HG03439 (cell line): ENCODE measurements at regions not wholly inside any gene's neighbourhood (a gene's known extent, or its start where the extent isn't known, plus 50 kb on each side); places are given as distances from the start of the nearest gene placed in this dataset.
A peak's percentile ranks its signal among the peaks of the same experiment; 100 is the strongest.
"Not testable (repeated sequence)": the region's sequence is repeated elsewhere in the genome, so short reads cannot be mapped to it uniquely, and the experiment has no call there.

Experiments used
- ATAC-seq: cut with Tn5 transposase; IDR thresholded peaks from one replicate; pipeline ENCODE4 v1.9.1; 2021; ENCODE audit warnings: mild to moderate bottlenecking, moderate library complexity; ENCODE audit not compliant: unreplicated experiment

GRCh38 chr6:96276305-96276704 is 245.3 kb upstream of the UFL1 start:
- no peak for ATAC-seq

DNA sequence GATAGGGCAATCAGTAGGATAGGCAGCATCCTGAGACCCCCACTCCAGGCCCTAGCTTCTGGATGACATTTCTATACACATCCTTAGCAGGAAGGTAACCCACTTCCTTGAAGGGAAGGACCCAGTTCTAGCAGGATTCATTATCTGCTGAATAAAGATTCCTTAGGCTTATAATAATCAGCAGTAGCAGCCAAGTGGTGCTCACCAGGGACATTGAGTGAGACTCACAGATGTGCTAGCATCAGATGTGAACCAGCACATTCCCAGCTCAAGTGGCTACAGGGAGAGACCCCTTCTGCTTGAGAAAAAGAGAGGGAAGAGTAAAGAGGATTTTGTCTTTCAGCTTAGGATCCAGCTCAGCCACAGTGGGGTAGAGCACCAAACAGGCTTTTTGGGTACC is 244.8 kb upstream of the UFL1 start:
- ATAC-seq: no peak

DNA sequence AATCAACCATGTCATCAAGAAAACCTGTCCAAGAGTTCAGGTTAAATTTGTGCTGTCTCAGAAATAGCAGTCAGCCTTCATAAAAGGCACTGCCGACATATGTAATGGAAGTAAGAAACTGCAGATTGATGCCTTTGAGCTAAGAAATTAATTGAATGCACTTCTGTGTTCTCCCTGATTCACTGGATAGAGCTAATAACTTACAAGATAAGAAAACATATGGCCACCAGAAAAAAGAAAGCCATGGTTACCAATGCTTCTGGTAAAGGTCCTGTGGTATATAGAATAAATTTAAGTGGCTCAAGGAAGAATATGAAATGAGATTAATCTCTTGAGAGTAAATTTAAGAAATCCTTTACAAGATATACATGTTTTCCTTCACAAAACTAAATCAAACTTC is 242.5 kb upstream of the UFL1 start:
- ATAC-seq: no peak

DNA sequence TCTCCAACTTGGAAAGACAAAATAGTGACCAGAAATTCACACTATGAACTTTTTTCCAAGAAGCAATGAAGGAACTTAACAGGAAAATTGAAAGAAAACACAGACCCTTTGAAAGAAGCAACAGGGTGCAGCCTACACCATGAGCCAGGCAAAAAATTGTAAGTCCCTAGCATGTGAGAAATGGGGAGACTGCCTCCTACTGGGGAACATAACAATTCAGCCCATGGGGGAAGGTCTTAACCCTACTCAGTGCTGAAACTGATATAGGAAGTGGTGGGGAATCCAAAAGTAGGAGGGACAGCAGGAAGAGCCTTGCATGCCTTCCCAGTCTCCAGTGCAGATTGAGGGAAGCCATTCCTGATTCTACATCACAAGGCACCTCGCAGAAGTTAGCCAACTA is 235.1 kb upstream of the UFL1 start:
- ATAC-seq: no peak

GRCh38 chr6:96299525-96299924 is 222.1 kb upstream of the UFL1 start:
- no peak for ATAC-seq

GRCh38 chr6:96301023-96301422 is 220.6 kb upstream of the UFL1 start:
- ATAC-seq: no peak

DNA sequence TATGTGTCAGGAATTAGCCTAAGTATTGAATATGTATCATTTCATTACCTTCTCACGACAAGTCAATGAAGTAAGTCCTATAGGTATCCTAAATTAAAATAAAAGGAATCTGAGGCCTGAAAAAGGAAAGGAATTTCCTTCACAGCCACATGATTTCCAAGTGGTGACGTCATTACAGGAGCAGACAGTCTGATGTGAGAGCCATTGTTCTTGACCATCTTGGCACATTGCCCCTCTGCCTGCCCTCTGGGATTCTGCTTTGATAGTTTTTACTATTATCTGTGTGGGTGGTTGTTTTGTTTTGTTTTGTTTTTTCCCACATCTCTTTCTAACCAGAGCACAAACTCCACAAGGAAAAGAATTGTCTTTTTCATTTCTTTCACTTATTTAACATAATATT is 219.8 kb upstream of the UFL1 start:
- no peak for ATAC-seq

- no peak for ATAC-seq
Measured at GRCh38 chr6:96302991-96303390, 218.6 kb upstream of the UFL1 start.

GRCh38 chr6:96304997-96305396 is 216.6 kb upstream of the UFL1 start:
- ATAC-seq: peak; percentile 98

GRCh38 chr6:96330884-96331283 is 190.7 kb upstream of the UFL1 start:
- no peak for ATAC-seq

DNA sequence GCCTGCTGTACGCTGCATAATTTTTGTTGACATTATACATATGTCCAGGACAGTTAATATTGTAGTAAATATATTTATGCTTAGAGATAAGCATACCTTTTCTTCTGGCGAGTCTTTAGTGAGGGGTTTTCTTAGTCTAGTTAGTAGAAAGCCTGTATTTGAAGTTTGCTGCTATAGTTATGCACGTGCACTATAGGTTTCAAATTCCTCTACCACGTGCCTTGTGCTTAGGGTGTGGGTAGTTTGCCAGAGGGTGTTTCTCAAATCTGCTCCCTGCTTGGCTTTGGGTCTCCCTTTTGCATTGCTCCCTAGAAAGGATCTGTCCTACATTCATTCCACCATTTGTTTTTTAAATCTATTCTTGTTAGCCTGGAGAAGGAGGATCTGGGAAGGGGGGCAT is 181.4 kb upstream of the UFL1 start:
- no peak for ATAC-seq

DNA sequence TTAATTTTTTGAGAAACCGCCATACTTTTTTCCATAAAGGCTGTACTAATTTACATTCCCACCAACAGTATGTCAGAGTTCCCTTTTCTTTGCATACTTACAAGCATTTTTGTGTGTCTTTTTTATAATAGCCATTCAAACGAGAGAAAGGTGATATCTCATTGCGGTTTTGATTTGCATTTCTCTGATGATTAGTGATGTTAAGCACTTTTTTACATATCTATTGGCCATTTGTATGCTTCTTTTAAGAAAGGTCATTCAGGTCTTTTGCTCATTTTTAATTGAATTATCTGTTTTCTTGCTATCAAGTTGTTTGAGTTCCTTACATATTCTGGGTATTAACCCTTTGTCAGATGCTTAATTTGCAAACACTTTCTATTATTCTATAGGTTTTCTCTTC is 176.1 kb upstream of the UFL1 start:
- ATAC-seq: no peak

GRCh38 chr6:96381246-96381645 is 140.4 kb upstream of the UFL1 start:
- no peak for ATAC-seq

DNA sequence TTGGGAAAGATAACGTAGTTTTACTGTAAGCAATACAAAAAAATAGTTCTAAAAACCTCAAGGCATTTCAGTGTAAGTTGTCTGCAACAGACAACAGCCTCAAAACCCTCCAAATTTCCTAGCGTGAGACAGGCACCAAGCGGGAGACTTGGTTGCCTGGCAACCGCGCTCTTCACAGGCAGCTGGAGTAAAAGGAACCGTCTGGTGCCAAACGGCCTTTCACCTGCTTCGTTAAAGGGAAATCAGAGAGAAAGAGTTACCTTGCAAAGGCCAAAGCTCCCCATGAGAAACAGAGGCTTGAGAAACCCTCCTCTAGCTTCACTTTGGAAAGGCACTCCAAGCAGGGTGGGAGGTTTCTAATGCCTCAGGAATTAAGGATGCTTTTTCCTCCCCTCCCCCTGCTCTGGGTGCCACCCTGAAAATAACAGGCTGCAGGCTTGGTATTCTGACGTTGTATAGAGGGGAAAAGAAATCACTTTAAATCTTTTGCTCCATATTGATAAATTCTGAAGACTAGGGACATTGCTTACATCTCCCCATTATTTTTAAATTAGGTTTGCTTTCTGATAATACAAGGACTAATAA is 129.7 kb upstream of the UFL1 start:
- ATAC-seq: no peak

DNA sequence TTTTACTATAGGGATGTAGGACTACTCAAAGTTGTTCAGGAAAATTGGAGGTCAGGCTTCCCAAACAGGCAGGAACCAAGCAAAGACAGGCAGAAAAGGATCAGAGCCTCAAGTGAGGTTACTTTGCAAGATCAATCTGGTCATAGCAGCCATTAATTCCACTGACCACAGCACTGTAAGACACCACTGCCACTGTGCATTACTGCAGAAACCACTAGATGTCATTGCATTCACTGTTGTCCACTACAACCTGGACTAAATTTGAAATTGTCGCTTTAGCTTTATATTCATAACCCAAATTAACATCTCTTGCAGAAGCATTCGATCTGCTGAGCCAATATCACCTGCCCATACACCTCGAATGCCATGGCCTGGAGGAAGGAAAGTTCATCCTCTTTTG is 126.9 kb upstream of the UFL1 start:
- no peak for ATAC-seq

DNA sequence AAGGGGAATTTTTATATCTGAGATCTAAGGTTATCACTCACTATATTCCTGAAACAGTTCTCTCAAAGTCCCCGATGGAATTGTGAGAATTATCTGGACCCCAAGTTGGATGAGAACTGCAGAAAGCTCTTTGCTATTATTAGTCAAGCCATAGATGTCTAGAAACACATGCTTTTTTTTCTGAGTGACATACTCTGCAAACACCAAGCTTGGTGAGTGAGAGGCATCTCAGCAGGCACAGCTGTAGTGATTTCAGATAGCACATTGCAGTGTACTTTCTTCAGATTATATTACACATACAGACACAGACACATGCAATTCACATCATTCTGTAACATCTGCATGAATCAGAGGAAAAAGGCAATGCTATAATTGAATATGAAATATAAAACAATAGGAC is 111.1 kb upstream of the UFL1 start:
- ATAC-seq: no peak

- no peak for ATAC-seq
Measured at GRCh38 chr6:96420294-96420693, 101.3 kb upstream of the UFL1 start.

GRCh38 chr6:96433950-96434349 is 87.7 kb upstream of the UFL1 start:
- ATAC-seq: no peak

GRCh38 chr6:96436398-96436797 is 85.2 kb upstream of the UFL1 start:
- ATAC-seq: no peak

DNA sequence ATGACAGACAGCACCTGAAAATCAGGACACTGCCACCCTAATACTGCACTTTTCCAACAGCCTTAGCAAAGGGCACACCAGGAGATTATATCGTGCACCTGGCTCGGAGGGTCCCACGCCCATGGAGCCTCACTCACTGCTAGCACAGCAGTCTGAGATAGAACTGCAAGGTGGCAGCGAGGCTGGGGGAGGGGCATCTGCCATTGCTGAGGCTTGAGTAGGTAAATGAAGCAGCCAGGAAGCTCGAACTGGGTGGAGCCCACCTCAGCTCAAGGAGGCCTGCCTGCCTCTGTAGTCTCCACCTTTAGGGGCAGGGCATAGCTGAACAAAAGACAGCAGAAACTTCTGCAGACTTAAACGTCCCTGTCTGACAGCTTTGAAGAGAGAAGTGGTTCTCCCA is 84.4 kb upstream of the UFL1 start:
- ATAC-seq: not testable (repeated sequence)

GRCh38 chr6:96450082-96450769 is 71.4 kb upstream of the UFL1 start:
- no peak for ATAC-seq

DNA sequence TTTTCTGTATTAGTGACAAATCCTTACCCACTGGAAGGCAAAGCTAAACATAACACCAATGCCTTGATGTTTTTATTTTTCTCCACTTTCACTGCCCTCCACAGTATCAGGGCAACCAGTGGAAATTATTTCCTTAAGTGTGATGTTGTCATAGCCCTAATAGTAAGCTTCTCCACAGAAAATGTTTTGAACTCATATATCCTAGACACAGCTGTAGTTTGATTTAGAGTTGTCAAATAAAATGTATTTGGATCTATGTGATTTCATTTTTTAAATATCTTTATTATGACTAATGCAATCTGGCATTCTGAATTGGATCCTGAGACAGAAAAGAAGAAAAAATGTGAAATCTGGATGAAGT is 70.9 kb upstream of the UFL1 start:
- no peak for ATAC-seq

DNA sequence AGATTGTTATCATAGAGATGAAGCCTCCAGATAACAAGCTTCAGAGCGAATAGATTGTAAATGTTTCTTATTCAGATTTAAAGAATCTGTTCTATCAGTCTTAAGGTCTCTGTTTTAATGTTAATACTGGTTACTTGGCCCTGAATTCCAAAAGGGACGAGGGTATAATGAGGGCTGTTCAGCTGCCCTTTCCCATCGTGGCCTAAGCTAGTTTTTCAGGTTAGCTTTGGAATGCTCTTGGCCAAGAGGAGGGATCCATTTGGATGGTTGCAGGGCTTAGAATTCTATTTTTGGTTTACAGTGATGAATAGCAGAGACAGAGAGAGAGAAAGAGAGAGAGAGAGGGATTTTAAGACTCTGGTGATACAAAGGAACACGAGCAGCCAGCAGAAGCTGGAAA is 62.8 kb upstream of the UFL1 start:
- no peak for ATAC-seq
